KOPT-K1 (cell line): ENCODE measurements at regions not wholly inside any gene's neighbourhood (a gene's known extent, or its start where the extent isn't known, plus 50 kb on each side); places are given as distances from the start of the nearest gene placed in this dataset.

Source experiments
- H3K27ac ChIP-seq: fragments of 200-600 bp; sonication (generic); 2 replicates; pipeline ENCODE4 v1.5.1; 2016; ENCODE audit warnings: antibody characterized with exemption, mild to moderate bottlenecking, low read depth, low read length; ENCODE audit not compliant: poor library complexity, severe bottlenecking
- H3K36me3 ChIP-seq: fragments of 200-600 bp; sonication (generic); 2 replicates; pipeline ENCODE4 v1.5.1; 2017; ENCODE audit warnings: antibody characterized with exemption, mild to moderate bottlenecking, low read length, moderate library complexity; ENCODE audit not compliant: insufficient read depth
- H3K9me3 ChIP-seq: fragments of 200-600 bp; sonication (generic); 2 replicates; pipeline ENCODE4 v1.5.1; 2017; ENCODE audit warnings: antibody characterized with exemption, low read length, mild to moderate bottlenecking; ENCODE audit not compliant: insufficient read depth, poor library complexity, severe bottlenecking

DNA sequence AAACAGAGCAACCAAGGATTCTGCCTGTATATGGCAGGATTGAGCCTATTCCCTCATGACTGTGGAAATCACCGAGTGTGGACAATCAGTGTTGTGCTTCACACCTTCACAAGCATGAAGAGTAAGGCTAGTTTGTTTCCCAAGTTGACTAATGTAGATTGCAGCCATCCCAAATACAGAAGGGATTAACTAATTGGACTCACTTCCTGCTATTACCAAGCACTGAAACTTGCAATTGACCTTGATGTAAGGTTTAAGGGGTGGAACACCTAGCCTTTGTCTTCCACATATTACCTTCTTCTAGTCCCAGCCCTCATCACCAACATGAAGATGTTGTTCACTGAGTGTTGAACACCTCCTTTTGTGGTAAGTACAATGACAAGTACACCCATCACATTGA, 120.9 kb upstream of the RND3 start:
- Histone ChIP-seq H3K9me3 (no peaks in the 10 kb centered on the region), H3K36me3 (no peaks in the 10 kb centered on the region), H3K27ac (no peak overlapping the region)

- no peaks in the 10 kb centered on the region for H3K36me3 ChIP-seq
- H3K9me3 ChIP-seq: no peaks in the 10 kb centered on the region
- H3K27ac ChIP-seq: no peak overlapping the region
Observed at GRCh38 chr2:150607390-150607811, 119.9 kb upstream of the RND3 start.

GRCh38 chr2:150606380-150607060, 119.1 kb upstream of the RND3 start:
- Histone ChIP-seq H3K27ac (no peak overlapping the region), H3K9me3 (no peaks in the 10 kb centered on the region)

GRCh38 chr2:150605664-150606063, 118.2 kb upstream of the RND3 start:
- no peaks in the 10 kb centered on the region for H3K9me3 ChIP-seq
- H3K36me3 ChIP-seq: no peaks in the 10 kb centered on the region
- H3K27ac ChIP-seq: no peak overlapping the region

More at GRCh38 chr2:150606380-150607060, 119.1 kb upstream of the RND3 start:
- no peaks in the 10 kb centered on the region for H3K36me3 ChIP-seq

DNA sequence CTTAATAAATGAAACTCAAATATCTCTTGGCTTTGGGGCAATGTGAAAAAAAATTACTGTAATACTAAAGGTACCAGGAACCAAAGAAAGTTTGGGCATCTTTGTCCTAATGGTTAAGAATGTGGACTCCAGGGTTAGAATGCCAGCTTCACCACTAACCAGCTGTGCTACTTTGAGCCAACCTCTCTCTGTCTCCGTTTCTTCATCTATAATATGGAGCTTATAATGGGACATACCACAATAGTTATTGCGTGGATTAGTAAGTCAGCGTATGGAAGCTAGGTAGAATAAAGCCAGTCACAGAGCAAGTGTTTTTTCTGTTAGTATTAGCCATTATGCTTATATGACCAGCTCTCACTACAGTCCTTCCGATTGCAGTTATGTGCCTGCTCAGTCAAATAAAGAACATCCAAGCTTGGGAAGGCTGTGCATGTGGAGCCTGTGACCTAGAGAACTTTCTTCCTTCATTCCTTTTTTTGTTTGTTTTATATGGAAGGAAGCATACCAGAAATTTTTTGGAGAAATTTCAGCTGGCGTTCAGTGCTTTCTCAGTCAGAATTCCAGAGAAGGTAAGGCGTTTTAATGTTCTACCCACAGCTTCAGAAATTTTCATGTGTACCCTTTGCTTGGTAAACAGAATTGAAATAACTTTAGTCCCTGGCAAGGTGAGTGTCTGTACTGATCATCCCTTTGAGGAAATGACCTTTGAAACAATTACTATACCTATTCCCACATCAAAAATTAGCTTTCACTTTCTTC, 114.0 kb upstream of the RND3 start:
- Histone ChIP-seq H3K36me3 (no peaks in the 10 kb centered on the region), H3K27ac (no peak overlapping the region), H3K9me3 (no peaks in the 10 kb centered on the region)

DNA sequence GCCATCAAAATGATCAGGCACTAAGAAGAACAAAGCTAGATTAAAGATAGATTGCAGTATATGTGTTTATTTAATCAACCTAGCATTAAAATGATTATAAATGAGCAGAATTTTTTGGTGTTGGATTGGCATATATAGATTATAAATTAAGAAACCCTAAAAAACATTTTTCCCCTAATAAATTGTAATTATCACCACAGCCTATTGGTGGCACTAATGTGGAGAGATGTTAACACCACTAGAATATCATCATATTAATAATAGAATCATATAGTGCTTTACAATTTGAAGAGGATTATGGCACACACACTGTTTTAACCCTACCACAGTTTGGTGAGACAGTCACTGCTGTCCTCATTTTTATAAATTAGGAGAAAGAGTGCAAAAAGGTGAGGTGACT, 112.4 kb upstream of the RND3 start:
- no peaks in the 10 kb centered on the region for H3K36me3 ChIP-seq
- H3K27ac ChIP-seq: no peak overlapping the region
- H3K9me3 ChIP-seq: no peaks in the 10 kb centered on the region

GRCh38 chr2:150598383-150598782, 110.9 kb upstream of the RND3 start:
- no peak overlapping the region for H3K27ac ChIP-seq
- no peaks in the 10 kb centered on the region for H3K36me3 ChIP-seq
- no peaks in the 10 kb centered on the region for H3K9me3 ChIP-seq

- H3K27ac ChIP-seq: no peak overlapping the region
- no peaks in the 10 kb centered on the region for H3K36me3 ChIP-seq
- no peaks in the 10 kb centered on the region for H3K9me3 ChIP-seq
Observed at GRCh38 chr2:150595803-150596470, 108.5 kb upstream of the RND3 start.

DNA sequence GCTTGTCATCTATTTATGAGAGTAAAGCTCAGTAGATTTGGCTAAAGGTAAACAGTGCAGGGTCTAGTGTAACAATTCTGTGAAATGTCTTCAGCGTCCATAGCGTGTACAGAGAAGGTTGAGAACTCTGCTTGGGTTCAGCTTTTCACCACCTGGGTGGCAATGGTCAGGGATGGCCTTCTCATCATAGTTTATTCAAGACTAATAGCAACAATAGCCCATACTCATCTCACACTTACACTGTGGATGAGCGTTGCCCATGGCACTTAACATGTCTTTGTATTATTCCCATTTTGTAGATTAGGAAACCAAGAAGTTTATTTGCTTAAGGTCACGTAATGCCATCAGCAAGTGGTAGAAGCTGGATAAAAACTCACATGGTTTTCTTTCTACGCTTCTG, 106.8 kb upstream of the RND3 start:
- H3K36me3 ChIP-seq: no peaks in the 10 kb centered on the region
- no peaks in the 10 kb centered on the region for H3K9me3 ChIP-seq
- H3K27ac ChIP-seq: no peak overlapping the region

DNA sequence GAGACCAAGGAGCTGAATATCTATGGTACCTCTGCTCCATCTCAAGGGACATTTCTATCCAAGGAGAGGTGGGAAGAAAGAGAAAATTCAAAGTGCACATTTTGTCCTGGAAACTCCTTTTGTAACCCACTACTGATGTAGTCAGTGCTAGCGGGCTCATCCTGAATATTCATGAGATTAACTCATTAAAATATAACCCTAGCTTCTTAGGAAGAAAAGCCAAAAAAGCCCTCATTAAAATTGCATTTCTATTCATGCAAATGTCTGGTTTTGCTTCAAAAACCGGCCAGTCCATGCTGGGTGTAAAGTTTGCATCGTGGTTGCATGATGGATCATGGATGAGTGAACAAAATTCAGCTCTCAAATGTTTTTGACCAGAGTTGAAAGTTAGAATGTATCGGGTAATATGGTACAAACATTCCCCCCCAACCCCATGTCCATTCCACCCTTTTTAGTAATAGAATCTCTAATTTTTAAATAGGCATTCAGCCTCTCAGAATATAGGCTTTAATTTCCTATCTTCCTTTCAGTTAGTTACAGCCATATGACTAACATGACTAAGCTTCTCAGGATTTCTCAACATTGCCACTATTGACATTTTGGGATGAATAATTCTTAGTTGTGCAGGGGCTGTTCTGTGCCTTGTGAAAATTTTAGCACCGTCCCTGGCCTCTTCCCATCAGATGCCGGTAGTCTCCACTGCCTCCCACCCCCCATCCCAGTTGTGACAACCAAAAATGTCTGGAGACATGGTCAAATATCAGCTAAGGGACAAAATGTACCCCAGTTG, 104.2 kb upstream of the RND3 start:
- Histone ChIP-seq H3K36me3 (no peaks in the 10 kb centered on the region), H3K27ac (no peak overlapping the region), H3K9me3 (no peaks in the 10 kb centered on the region)

GRCh38 chr2:150589681-150590080, 102.2 kb upstream of the RND3 start:
- no peaks in the 10 kb centered on the region for H3K9me3 ChIP-seq
- no peaks in the 10 kb centered on the region for H3K36me3 ChIP-seq
- no peak overlapping the region for H3K27ac ChIP-seq

DNA sequence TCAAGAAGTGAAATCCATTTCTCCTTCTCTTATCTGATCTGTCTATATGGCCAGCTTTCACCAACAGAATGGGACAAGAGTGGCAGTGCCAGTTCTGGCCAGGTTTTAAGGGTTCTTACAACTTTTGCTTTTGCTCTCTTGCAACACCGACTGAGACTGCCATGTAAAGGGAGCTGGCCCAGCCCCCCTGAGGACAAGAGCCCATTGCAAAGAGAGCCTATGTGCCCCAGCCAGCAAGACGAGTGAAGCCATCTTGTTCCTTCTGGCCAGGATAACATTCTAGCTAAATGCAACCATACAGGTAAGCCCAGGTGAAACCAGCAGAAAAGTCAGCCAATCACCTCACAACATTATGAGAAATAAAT, 101.0 kb upstream of the RND3 start:
- H3K9me3 ChIP-seq: no peaks in the 10 kb centered on the region
- H3K36me3 ChIP-seq: no peaks in the 10 kb centered on the region
- H3K27ac ChIP-seq: no peak overlapping the region

GRCh38 chr2:150587547-150588505, 100.4 kb upstream of the RND3 start:
- no peak overlapping the region for H3K27ac ChIP-seq
- H3K9me3 ChIP-seq: no peaks in the 10 kb centered on the region
- H3K36me3 ChIP-seq: no peaks in the 10 kb centered on the region

GRCh38 chr2:150586858-150587257, 99.4 kb upstream of the RND3 start:
- Histone ChIP-seq H3K9me3 (no peaks in the 10 kb centered on the region), H3K36me3 (no peaks in the 10 kb centered on the region), H3K27ac (no peak overlapping the region)
